Islet of Langerhans (tissue), 1 donor: ENCODE measurements at regions not wholly inside any gene's neighbourhood (a gene's known extent, or its start where the extent isn't known, plus 50 kb on each side); places are given as distances from the start of the nearest gene placed in this dataset.

ENCODE experiments used
- FAIRE-seq: peaks from one replicate; lab custom pipeline; 2011; peaks lifted over from hg19 to GRCh38; lab: Jason Lieb, UNC

- FAIRE-seq, result no peak
Measured at GRCh38 chrX:6694221-6694620, 159.3 kb upstream of the VCX3A start.

DNA sequence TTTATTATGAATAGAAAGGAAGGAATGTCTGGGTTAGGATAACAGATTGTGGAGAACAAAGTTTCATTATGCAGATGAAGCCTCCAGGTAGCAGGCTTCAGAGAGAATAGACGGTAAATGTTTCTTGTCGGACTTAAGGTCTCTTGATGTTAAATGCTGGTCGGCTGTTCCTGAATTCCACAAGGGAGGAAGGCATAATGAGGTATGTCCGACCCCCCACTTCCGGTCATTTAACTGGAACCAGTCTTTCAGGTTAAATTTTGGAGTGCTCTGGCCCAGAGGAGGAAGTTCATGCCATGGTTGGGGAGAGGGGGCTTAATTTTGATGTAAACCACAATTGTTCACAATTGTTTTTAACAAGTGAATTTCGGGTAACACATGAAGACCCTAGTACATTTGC lies 158.1 kb upstream of the VCX3A start:
- FAIRE-seq, result no peak

DNA sequence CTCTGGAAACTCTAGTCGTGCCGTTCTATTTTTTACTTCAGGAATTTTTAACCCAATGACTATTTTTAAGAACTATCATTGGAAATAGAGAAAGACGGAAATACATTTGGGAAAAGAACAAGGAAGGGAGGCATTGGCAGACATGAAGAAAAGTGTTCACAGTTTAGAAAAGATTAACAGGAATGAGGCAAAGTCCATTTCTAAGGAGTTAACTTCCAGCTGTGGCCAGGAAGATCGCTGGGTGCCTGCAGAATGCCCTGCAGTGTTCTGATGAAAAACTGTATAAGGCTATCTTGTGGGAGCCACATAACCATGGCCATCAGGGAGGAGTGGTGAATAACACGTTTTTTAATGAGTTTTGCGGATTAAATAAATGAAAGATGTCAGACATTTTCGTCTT lies 150.6 kb upstream of the VCX3A start:
- FAIRE-seq, result no peak

DNA sequence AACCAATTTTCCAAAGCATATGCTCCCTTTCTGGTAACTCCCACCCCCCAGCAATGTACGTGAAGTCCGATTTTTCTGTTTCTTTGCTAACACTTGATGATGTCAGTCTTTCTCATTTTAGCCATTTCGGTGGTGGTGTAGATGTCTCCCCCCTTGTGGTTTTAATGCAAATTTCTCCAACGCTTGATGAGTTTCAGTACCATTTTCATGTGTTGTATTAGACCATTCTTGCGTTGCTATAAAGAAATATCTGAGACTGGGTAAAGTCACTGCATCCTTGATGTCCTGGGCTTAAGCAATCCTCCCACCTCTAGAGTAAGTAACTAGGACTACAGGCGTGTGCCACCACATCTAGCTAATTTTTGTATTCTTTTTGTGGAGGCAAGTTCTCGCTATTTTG lies 148.4 kb upstream of the VCX3A start:
- FAIRE-seq, result no peak

DNA sequence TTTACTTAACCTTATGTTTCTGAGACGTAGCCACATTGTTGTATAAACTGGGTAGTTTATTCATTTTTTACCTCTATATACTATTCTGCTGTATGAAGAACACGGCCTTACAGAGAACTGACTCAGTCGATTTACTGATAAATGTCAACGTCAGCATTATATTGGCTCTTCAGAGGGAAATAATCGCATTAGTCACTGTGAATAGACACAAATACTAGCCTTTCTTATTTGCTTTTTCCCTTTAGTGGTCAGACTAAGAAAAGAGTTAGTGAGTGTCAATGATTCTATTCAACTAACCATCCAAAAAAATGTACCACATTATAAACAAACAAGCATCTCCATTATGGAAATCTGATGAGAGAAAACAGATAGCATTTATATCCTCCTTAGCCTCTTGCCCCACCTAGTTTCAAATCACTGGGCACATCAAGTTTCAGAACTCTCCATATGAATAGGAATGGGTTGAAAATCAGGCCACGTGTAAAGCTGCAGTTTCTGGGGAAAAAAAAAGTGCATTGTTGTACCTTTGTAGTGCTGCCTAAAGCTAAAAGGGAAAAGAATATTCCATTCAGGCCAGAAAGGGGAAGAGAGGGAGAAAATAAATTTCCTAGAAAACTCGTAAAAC lies 146.7 kb upstream of the VCX3A start:
- FAIRE-seq, result no peak

- no peak for FAIRE-seq
Measured at GRCh38 chrX:6679988-6680387, 145.1 kb upstream of the VCX3A start.

GRCh38 chrX:6679550-6679949 lies 144.6 kb upstream of the VCX3A start:
- FAIRE-seq, result no peak

DNA sequence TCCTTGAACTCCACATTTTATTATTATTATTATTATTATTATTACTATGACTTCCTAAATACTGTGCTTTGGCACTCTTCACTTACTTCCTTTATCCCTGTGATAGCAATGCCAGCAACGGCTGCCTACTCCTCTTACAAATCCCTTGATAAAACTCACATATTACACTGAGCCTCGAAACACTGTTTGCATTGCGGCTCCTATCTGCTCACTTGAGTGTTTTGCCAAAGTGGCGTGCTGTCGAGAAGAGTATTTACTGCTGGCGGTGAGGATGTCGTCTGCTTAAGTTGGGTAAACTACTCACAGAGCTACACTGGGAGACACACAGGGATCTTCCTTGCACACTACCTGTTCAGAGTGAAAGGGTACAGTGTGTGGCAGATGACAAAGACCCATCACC lies 143.4 kb upstream of the VCX3A start:
- FAIRE-seq, result no peak

DNA sequence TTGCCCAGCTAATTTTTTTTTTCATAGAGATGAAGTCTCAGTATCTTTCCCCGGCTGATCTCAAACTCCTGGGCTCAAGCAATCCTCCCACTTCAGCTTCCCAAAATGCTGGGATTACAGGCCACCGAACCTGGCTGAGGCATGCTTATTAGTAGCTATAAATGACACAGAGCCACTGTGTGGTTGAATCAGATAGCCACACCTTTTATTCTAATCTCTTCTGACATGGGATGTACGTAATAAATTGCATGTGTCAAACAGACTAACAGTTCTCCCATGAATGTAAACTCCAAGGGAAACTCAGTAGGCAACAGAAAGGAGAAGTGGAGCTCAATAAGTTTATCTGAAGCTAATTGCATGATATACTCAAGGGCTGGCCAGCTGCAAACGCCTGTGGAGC lies 139.8 kb upstream of the VCX3A start:
- no peak for FAIRE-seq

GRCh38 chrX:6667048-6667768 lies 132.3 kb upstream of the VCX3A start:
- FAIRE-seq, result no peak

- no peak for FAIRE-seq
Measured at GRCh38 chrX:6666624-6667023, 131.7 kb upstream of the VCX3A start.

DNA sequence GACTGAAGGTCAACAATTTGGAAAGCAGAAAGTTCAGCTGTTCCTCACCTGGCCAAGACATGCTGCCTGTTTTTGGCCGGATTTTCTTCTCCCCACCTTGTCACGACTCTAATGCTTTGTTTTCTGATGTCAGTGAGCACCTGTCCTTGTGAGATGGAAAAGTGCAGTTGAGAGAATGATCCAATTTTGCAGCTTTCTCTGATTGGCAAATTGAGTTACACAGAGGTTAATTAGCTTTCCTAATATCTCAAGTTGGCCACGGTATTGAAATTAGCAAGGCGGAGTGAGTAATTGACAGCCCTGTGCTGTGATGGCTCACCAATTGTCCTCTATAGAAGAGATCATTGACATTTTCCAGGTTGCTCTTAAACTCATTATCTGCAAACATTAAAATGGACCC lies 126.8 kb upstream of the VCX3A start:
- no peak for FAIRE-seq

GRCh38 chrX:6660567-6661264 lies 125.8 kb upstream of the VCX3A start:
- no peak for FAIRE-seq

- no peak for FAIRE-seq
Measured at GRCh38 chrX:6645216-6645615, 110.3 kb upstream of the VCX3A start.

DNA sequence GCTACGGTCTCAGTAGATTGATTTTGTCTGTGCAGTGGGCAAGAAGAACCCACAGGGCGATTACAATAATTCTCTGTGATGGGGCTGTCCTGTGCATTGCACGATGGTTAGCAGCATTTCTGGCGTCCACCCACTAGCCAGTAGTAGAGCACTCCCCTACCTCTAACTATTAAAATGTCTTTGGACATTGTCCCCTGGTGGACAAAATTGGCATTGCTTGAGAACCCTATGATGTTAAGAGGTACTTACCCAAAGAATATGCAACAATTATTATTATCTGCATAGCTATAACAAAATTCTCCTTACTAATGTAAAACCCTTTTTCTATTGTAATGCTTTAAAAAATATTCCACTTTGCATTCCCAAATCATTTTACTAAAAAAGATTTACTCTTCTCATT lies 109.5 kb upstream of the VCX3A start:
- no peak for FAIRE-seq

DNA sequence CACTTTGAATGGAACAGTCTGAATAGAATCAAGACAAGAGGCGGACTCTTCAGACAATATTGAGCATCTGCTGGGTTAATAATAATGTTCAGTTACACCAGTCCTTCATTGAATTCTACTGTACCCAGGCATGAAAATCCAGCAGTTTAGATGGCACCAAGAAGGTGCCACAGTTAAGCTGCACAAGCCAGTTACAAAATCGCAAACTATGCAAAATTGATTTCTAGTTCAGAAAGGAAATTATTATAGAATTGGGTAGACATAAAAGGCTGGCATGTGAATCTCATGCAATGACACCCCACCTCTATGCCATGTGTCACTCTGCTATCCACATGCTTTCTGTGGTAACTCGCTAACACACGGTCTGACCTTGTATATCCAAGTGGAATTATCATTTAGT lies 105.8 kb upstream of the VCX3A start:
- FAIRE-seq, result no peak

DNA sequence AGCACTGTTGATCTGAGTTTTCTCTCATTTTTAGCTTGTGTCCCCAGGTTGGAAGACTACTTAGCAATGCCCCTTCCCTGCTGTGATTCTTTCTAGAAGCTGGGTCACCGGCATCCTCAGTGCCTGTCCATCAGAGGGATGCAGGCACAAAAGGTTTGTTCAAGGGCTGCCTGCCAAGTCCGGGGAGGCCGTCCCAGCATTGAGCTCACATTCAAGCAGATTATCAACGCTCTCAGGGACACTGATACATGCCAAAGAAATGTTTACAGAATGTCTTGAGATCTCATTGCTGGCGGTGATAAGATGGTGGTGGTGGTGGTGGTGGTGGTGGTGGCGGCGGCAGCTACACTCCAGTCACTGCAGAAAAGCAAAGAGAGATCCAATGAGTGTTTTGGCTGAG lies 79.6 kb upstream of the VCX3A start:
- FAIRE-seq, result no peak

DNA sequence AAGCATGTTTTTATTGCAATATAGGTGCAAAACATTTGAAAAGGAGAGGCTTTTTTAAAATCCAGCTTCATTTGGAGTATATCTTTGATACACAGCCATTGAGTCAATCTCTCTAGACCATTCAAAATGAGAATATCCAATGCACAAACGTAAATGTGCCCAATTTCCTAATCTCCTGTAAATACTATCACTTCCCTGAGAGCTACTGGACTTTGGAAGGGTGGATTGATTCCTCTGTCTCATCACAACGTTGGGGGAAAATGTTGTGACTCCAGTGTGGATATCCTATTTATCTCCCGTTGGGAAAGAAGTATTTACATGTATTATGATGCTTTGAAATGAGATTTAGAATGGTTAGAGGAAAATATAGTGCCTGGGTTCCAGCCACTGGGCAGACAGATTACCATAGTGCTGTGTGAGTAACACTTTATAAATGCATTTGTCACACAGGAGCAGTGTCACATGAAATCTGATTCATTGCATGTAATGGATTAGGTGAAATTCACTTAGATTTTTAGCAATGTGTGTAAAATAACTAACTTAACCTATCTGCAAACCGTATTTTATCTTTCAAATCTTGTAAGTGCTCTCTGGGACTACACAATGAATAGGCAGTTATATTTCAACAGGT lies 64.4 kb upstream of the VCX3A start:
- no peak for FAIRE-seq
